IPS-NIHi7 (cell line): ENCODE measurements at regions not wholly inside any gene's neighbourhood (a gene's known extent, or its start where the extent isn't known, plus 50 kb on each side); places are given as distances from the start of the nearest gene placed in this dataset.

Experiments used
- DNase-seq: peaks from one replicate; pipeline ENCODE4 v3.0.0; 2012; ENCODE audit warnings: mixed read lengths; ENCODE audit errors: extremely low spot score

GRCh38 chr14:65352964-65353530 lies 59.5 kb upstream of the FUT8 start:
- no peak for DNase-seq

GRCh38 chr14:65354131-65354530 lies 58.4 kb upstream of the FUT8 start:
- no peak for DNase-seq

DNA sequence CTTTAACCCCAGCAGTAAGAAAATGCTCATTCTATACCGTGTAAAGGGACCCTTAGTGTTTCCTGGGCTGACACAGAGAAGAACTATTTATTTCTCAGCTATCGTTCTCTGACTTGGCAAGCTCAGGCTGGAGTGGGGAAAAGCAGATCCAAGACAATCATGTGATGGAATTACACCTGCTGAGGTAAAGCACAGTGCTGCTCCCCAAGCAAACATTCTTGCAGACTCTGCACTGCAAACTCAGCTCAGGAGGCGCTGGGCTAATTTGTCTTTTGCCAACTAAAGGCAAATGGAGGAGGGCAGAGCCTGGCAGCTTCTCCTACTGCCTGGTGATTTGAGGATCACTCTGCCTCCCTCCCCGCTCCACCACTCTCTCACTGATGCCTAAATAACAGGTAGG lies 57.8 kb upstream of the FUT8 start:
- no peak for DNase-seq

- peak; percentile 72 for DNase-seq
Observed at GRCh38 chr14:65356327-65356836, 56.1 kb upstream of the FUT8 start.

GRCh38 chr14:65357113-65357512 lies 55.4 kb upstream of the FUT8 start:
- DNase-seq = no peak

DNA sequence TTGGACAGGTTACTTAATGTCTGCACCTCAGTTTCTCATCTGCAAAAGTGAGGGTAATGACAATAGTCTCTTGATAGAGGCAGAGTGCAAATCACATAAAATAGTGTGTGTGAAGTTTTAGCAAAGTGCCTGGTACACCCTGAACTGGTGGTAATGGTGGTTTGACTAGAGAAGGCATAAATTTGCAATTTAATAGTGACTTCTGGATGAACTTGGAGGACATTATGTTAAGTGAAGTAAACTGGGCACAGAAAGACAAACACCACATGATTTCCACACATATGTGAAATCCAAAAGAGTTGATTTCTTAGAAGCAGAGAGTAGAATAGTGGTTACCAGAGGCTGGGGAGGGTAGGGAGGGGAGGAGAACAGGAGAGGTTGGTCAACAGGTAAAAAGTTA lies 54.8 kb upstream of the FUT8 start:
- DNase-seq = no peak

DNA sequence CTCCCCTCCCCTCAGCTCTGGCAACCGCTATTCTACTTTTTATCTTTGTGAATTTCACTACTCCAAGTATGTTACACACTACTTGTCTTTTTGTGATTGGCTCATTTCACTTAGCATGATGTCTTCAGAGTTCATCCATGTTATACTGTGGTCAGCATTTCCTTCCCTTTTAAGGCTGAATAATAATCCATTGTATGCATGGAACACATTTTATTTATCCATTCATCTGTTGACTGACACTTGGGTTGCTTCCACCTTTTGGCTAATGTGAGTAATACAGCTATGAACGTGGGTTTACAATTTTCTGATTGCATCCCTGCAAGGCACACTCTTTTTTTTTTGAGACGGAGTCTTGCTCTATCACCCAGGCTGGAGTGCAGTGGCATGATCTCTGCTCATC lies 53.0 kb upstream of the FUT8 start:
- DNase-seq = no peak

DNA sequence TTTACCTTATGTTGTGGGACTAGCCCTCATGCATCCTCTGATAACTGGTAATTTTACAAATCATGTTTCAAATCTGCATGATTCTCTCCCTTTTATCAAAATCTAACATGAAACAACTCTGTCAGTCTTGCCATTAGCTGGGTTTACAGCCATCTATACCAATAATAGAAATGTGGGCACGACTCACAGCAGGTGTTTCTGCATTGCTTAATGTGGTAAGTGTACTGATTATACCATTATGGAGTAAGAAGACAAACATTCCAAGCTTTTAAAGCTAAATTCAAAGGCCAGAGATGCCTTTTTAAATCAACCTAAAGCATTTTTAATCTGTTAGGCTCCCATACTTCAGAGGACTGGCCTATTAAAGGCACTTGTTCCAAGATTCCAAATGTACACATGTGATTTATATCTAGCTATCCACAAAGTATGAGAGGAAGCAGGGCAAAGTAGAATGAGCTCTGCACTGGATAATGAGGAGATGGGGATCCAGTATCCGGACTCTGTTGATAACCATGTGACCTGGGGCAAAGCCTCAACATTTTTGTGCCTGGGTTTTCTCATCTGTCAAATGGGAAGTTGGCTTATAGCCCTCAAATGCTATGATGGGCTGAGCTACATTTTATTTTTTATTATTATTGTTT lies 52.3 kb upstream of the FUT8 start:
- DNase-seq = no peak

- no peak for DNase-seq
Observed at GRCh38 chr14:65361920-65362319, 50.6 kb upstream of the FUT8 start.
